Lower leg skin (tissue), 4 donors: ENCODE measurements at regions not wholly inside any gene's neighbourhood (a gene's known extent, or its start where the extent isn't known, plus 50 kb on each side); places are given as distances from the start of the nearest gene placed in this dataset.
"Not testable (repeated sequence)": the region's sequence is repeated elsewhere in the genome, so short reads cannot be mapped to it uniquely, and the experiment has no call there.

Experiments used
- DNase-seq, 2 donors: peaks; one replicate each; pipeline ENCODE4 v3.0.0-alpha.2; 2019; ENCODE audit warnings: low spot score in 2 of 2
- H3K4me3 ChIP-seq: fragments of 200-600 bp; sonication (generic); 2 replicates; pipeline ENCODE4 v1.5.1; 2017; ENCODE audit warnings: mild to moderate bottlenecking, low read depth; ENCODE audit not compliant: poor library complexity, severe bottlenecking
- POLR2A ChIP-seq, 2 donors: fragments of 450-650 bp; IDR thresholded peaks; one replicate each; pipeline ENCODE4 v1.6.1; 2016 to 2017; ENCODE audit warnings: antibody characterized with exemption in 2 of 2, mild to moderate bottlenecking in 1 of 2, moderate library complexity in 1 of 2
- WGBS, 2 donors: methylation state at CpG; one replicate each; pipeline ENCODE4 v1.1.5; 2018; 5-methylcytosine and 5-hydroxymethylcytosine counted together
- intact Hi-C: fragments of 100-400 bp; cut with DNase I; formaldehyde crosslinking; loops from one replicate; pipeline ENCODE4 v1.15.0; 2023; ENCODE audit warnings: low total_unique reads
- TF ChIP-seq, protein P1 (sequence below), 3 donors: fragments of 450-650 bp; IDR thresholded peaks; one replicate each; pipeline ENCODE4 v1.5.1; 2016; ENCODE audit warnings: antibody characterized with exemption in 3 of 3, mild to moderate bottlenecking in 3 of 3, moderate library complexity in 2 of 3

GRCh38 chr13:54110597-54110996 lies 1082.0 kb downstream of the OLFM4 start:
- TF ChIP-seq POLR2A (IDR thresholded peaks at IDR 0.05): no peak
- TF ChIP-seq, protein P1, sequence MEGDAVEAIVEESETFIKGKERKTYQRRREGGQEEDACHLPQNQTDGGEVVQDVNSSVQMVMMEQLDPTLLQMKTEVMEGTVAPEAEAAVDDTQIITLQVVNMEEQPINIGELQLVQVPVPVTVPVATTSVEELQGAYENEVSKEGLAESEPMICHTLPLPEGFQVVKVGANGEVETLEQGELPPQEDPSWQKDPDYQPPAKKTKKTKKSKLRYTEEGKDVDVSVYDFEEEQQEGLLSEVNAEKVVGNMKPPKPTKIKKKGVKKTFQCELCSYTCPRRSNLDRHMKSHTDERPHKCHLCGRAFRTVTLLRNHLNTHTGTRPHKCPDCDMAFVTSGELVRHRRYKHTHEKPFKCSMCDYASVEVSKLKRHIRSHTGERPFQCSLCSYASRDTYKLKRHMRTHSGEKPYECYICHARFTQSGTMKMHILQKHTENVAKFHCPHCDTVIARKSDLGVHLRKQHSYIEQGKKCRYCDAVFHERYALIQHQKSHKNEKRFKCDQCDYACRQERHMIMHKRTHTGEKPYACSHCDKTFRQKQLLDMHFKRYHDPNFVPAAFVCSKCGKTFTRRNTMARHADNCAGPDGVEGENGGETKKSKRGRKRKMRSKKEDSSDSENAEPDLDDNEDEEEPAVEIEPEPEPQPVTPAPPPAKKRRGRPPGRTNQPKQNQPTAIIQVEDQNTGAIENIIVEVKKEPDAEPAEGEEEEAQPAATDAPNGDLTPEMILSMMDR (IDR thresholded peaks at IDR 0.05): no peak
- H3K4me3 ChIP-seq: no peak overlapping the region
- intact Hi-C loops: no loop called here
- no peak for DNase-seq

DNA sequence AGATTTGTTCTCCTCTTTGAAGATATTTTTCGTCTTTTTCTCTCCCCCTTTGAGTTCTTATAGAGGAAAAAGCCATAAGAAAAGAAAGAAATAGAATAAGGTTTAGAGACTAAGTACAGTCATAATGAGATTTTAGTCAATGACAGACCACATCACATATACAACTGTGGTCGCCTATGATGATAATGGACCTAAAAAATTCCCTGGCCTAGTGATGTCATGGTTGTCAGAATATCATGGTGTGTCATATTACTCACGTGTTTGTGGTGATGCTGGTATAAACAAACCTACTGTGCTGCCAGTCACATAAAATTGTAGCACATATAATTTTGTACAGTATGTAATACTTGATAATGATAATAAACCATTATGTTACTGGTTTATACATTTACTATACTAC lies 1096.1 kb downstream of the OLFM4 start:
- no peak for TF ChIP-seq POLR2A (IDR thresholded peaks at IDR 0.05)
- TF ChIP-seq, protein P1 (IDR thresholded peaks at IDR 0.05): no peak
- 80 to 83% methylated on average over 3 of the region's 3 CpGs for WGBS, 2 donors
- intact Hi-C loops: no loop called here
- H3K4me3 ChIP-seq: no peak overlapping the region
- DNase-seq: no peak

GRCh38 chr13:54130931-54131330 lies 1102.3 kb downstream of the OLFM4 start:
- H3K4me3 ChIP-seq, DNase-seq, intact Hi-C loops: not testable (repeated sequence)
- WGBS, 2 donors: 62 to 75% methylated on average over 5 to 9 of the region's 9 CpGs

GRCh38 chr13:54131433-54131832 lies 1102.8 kb downstream of the OLFM4 start:
- intact Hi-C loops, H3K4me3 ChIP-seq, DNase-seq: not testable (repeated sequence)
- 81 to 89% methylated on average over 3 of the region's 3 CpGs for WGBS, 2 donors

DNA sequence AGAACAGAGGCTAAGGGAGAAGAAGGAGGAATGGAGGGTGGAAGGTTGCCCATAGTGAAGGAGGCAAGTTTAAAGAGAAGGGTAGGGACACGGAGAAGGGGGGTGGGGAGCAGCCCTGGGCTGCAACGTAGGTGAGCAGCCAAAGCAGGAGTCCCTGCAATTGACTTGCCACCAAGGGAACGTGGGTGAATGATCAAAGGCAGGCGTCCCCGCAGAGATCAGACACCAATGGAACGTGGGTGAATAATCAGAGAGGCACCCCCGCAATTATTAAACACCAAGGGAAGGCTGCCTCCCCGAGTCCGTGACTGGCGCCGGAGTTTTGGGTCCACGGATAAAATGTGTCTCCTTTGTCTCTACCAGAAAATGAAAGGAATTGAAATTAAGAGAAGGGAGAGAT lies 1103.5 kb downstream of the OLFM4 start:
- H3K4me3 ChIP-seq, intact Hi-C loops, DNase-seq: not testable (repeated sequence)
- 89 to 95% methylated on average over 12 of the region's 12 CpGs for WGBS, 2 donors

DNA sequence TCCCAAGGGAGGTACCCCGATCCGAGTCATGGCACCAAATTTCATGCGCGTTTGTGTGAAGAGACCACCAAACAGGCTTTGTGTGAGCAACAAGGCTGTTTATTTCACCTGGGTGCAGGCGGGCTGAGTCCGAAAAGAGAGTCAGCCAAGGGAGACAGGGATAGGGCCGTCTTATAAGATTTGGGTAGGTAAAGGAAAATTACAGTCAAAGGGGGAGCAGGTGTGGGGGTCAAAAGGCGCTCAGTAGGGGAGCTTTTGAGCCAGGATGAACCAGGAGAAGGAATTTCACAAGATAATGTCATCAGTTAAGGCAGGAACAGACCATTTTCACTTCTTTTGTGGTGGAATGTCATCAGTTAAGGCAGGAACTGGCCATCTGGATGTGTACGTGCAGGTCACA lies 1104.1 kb downstream of the OLFM4 start:
- H3K4me3 ChIP-seq, DNase-seq, intact Hi-C loops: not testable (repeated sequence)
- 85 to 88% methylated on average over 9 of the region's 9 CpGs for WGBS, 2 donors

DNA sequence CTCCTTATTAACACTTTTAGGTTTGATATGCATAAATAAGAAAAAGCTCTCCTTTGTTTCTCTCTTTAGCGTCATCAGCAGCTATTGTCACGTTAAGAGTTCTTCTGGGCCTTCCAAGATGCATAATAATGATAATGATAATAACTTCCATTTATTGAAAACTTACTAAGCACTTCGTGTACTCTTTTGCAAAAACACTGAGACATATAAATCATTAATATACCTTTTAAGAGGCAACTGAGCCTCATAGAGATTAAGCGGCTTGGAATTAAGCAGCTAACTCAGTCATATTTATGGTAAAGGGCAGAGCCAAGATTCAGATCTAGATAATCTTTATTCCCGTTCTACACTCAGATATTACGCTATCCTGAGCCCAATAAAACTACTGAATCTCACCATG lies 1105.1 kb downstream of the OLFM4 start:
- intact Hi-C loops: no loop called here
- DNase-seq: no peak
- 69 to 73% methylated on average over 6 of the region's 6 CpGs for WGBS, 2 donors
- no peak for TF ChIP-seq POLR2A (IDR thresholded peaks at IDR 0.05)
- TF ChIP-seq, protein P1 (IDR thresholded peaks at IDR 0.05): no peak
- H3K4me3 ChIP-seq: no peak overlapping the region

- H3K4me3 ChIP-seq: no peak overlapping the region
- DNase-seq: no peak
- WGBS, 2 donors: 54 to 63% methylated on average over 3 of the region's 3 CpGs
- TF ChIP-seq, protein P1 (IDR thresholded peaks at IDR 0.05): no peak
- intact Hi-C loops: no loop called here
Observed at GRCh38 chr13:54144828-54145227, 1116.2 kb downstream of the OLFM4 start.
